CD8-positive, alpha-beta memory T cell (primary cell): ENCODE measurements at regions not wholly inside any gene's neighbourhood (a gene's known extent, or its start where the extent isn't known, plus 50 kb on each side); places are given as distances from the start of the nearest gene placed in this dataset.
"Not testable (repeated sequence)": the region's sequence is repeated elsewhere in the genome, so short reads cannot be mapped to it uniquely, and the experiment has no call there.

Source experiments
- CTCF ChIA-PET: fragments of 350-600 bp; sonication (Branson Sonifier 250); formaldehyde crosslinking; loops from one replicate; lab custom pipeline; 2021; ENCODE audit warnings: antibody characterized with exemption; lab: Charles Lee
- POLR2A ChIA-PET: fragments of 350-600 bp; sonication (Branson Sonifier 250); formaldehyde crosslinking; loops from one replicate; lab custom pipeline; 2021; ENCODE audit warnings: antibody characterized with exemption; lab: Charles Lee
- DNase-seq, 5 donors: peaks; one replicate each; pipeline versions ENCODE4 v3.0.0 to v3.0.0-alpha.2; 2020 to 2022; ENCODE audit warnings: mixed read lengths in 1 of 5
- H3K27ac ChIP-seq: one replicate; pipeline ENCODE4 v1.7.0; 2013; ENCODE audit warnings: low read depth, mild to moderate bottlenecking, low read length, moderate library complexity
- H3K27me3 ChIP-seq: 2 replicates; pipeline ENCODE4 v1.7.0; 2013; ENCODE audit warnings: low read length, mild to moderate bottlenecking; ENCODE audit not compliant: insufficient read depth, poor library complexity, severe bottlenecking
- H3K36me3 ChIP-seq: 2 replicates; pipeline ENCODE4 v1.7.0; 2013; ENCODE audit warnings: mild to moderate bottlenecking, low read length, moderate library complexity; ENCODE audit not compliant: insufficient read depth
- H3K4me1 ChIP-seq: 2 replicates; pipeline ENCODE4 v1.7.0; 2013; ENCODE audit warnings: mild to moderate bottlenecking, low read length, moderate library complexity; ENCODE audit not compliant: insufficient read depth
- H3K4me3 ChIP-seq: 2 replicates; pipeline ENCODE4 v1.7.0; 2013; ENCODE audit warnings: mild to moderate bottlenecking, low read length
- H3K9me3 ChIP-seq: 2 replicates; pipeline ENCODE4 v1.7.0; 2013; ENCODE audit warnings: mild to moderate bottlenecking, low read length
- H3K27ac Mint-ChIP-seq, 8 donors: one replicate each; pipeline ENCODE4 v1.8.0; 2020 to 2021; ENCODE audit warnings: mixed read lengths in 8 of 8, mild to moderate bottlenecking in 6 of 8, inconsistent platforms in 3 of 8, moderate library complexity in 3 of 8
- H3K27me3 Mint-ChIP-seq, 2 donors: one replicate each; pipeline ENCODE4 v1.8.0; 2020 to 2021; ENCODE audit warnings: mixed read lengths in 2 of 2, mild to moderate bottlenecking in 1 of 2, moderate library complexity in 1 of 2
- H3K36me3 Mint-ChIP-seq, 3 donors: one replicate each; pipeline ENCODE4 v1.8.0; 2020 to 2021; ENCODE audit warnings: mixed read lengths in 3 of 3, inconsistent platforms in 1 of 3, mild to moderate bottlenecking in 1 of 3
- H3K4me1 Mint-ChIP-seq, 3 donors: one replicate each; pipeline ENCODE4 v1.8.0; 2020 to 2021; ENCODE audit warnings: mixed read lengths in 3 of 3, inconsistent platforms in 1 of 3, mild to moderate bottlenecking in 1 of 3
- H3K4me3 Mint-ChIP-seq, 7 donors: one replicate each; pipeline ENCODE4 v1.8.0; 2020 to 2021; ENCODE audit warnings: mixed read lengths in 7 of 7, mild to moderate bottlenecking in 6 of 7, moderate library complexity in 4 of 7, inconsistent platforms in 2 of 7
- H3K9me3 Mint-ChIP-seq, 5 donors: one replicate each; pipeline ENCODE4 v1.8.0; 2020 to 2022; ENCODE audit warnings: mixed read lengths in 5 of 5, mild to moderate bottlenecking in 3 of 5, moderate library complexity in 2 of 5, inconsistent platforms in 1 of 5

- H3K9me3 ChIP-seq, H3K27ac ChIP-seq, H3K9me3 Mint-ChIP-seq, DNase-seq, H3K4me1 Mint-ChIP-seq, H3K4me3 Mint-ChIP-seq, H3K27me3 ChIP-seq, H3K4me3 ChIP-seq, CTCF ChIA-PET, POLR2A ChIA-PET, H3K36me3 ChIP-seq, H3K27me3 Mint-ChIP-seq, H3K4me1 ChIP-seq, H3K27ac Mint-ChIP-seq, H3K36me3 Mint-ChIP-seq: not testable (repeated sequence)
These were observed 5372.2 kb upstream of the TPTE start for GRCh38 chr21:5149222-5149621.

GRCh38 chr21:5153842-5154640 is 5367.3 kb upstream of the TPTE start:
- POLR2A ChIA-PET, H3K27me3 Mint-ChIP-seq, H3K27me3 ChIP-seq, H3K36me3 ChIP-seq, H3K4me3 ChIP-seq, H3K27ac ChIP-seq, H3K9me3 ChIP-seq, H3K4me1 ChIP-seq, H3K9me3 Mint-ChIP-seq, H3K36me3 Mint-ChIP-seq, H3K4me3 Mint-ChIP-seq, CTCF ChIA-PET, H3K4me1 Mint-ChIP-seq, H3K27ac Mint-ChIP-seq: not testable (repeated sequence)
- peak in 1 of 5 donors; percentile 51 for DNase-seq

GRCh38 chr21:5154641-5154982 is 5366.8 kb upstream of the TPTE start:
- H3K27ac ChIP-seq, CTCF ChIA-PET, H3K36me3 Mint-ChIP-seq, H3K9me3 Mint-ChIP-seq, H3K27me3 ChIP-seq, H3K4me3 ChIP-seq, H3K4me1 Mint-ChIP-seq, H3K27me3 Mint-ChIP-seq, H3K36me3 ChIP-seq, H3K4me1 ChIP-seq, H3K27ac Mint-ChIP-seq, H3K9me3 ChIP-seq, POLR2A ChIA-PET: not testable (repeated sequence)
- DNase-seq, result peak; percentile 69 to 93 (median 87)
- H3K4me3 Mint-ChIP-seq, result peak overlapping the region in 4 of 7 donors; percentile 22 to 75 (median 30)

GRCh38 chr21:5162693-5163574 is 5358.4 kb upstream of the TPTE start:
- H3K27me3 Mint-ChIP-seq, CTCF ChIA-PET, H3K4me3 Mint-ChIP-seq, H3K4me3 ChIP-seq, H3K36me3 Mint-ChIP-seq, H3K4me1 ChIP-seq, DNase-seq, H3K27me3 ChIP-seq, H3K4me1 Mint-ChIP-seq, H3K9me3 Mint-ChIP-seq, H3K27ac Mint-ChIP-seq, H3K27ac ChIP-seq, POLR2A ChIA-PET, H3K36me3 ChIP-seq, H3K9me3 ChIP-seq: not testable (repeated sequence)

GRCh38 chr21:5165829-5166228 is 5355.6 kb upstream of the TPTE start:
- H3K9me3 Mint-ChIP-seq, H3K27me3 Mint-ChIP-seq, H3K27me3 ChIP-seq, H3K4me1 Mint-ChIP-seq, CTCF ChIA-PET, H3K36me3 Mint-ChIP-seq, H3K36me3 ChIP-seq, H3K4me1 ChIP-seq, POLR2A ChIA-PET, DNase-seq, H3K9me3 ChIP-seq, H3K27ac Mint-ChIP-seq, H3K4me3 Mint-ChIP-seq, H3K4me3 ChIP-seq, H3K27ac ChIP-seq: not testable (repeated sequence)
